Hematopoietic multipotent progenitor cell (in vitro differentiated cells): ENCODE measurements at regions not wholly inside any gene's neighbourhood (a gene's known extent, or its start where the extent isn't known, plus 50 kb on each side); places are given as distances from the start of the nearest gene placed in this dataset.
"Not testable (repeated sequence)": the region's sequence is repeated elsewhere in the genome, so short reads cannot be mapped to it uniquely, and the experiment has no call there.

Source experiments
- DNase-seq, 3 donors: peaks; one replicate each; pipeline ENCODE4 v3.0.0-alpha.2; 2011 to 2015; ENCODE audit warnings: low read depth in 2 of 3, low spot score in 2 of 3

DNA sequence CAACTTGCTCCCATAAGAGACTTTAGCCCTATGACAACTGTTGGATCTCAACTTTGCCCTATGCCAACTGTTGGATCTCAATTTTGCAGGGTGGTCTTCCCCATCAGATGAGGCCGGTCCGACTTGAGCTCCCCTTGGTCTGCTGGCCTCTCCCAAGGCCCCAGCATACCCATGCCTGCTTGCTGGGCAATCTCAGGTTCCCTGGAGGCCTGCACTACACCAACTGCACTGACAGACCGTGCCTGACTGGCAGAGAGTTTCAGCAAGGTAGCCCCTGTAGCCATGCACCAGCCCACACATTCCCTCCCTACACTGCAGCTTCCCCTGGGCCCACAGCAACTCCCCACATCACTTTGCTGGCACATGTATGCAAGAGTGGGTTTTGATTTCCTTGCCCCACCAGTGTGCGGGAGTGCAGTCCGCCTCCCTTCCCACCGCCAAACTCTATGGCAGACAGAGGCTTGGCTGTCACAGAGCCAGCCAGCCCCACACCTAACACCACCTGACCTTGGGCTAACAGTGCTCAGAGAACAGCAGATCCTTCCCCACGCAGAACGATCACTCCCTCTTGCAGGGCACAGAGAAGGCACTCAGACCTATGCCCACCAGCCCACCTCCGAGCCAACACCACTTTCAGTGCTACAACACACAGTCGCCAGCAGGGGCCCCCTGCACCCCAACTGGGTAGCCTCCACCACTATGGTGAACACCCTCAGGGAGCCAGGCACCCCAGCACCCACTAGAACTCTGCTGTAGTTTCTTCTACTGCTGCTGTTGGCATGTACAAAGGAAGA is 279.9 kb upstream of the COX7C start:
- DNase-seq, result no peak

- DNase-seq, result no peak
Measured at GRCh38 chr5:86354664-86355063, 263.1 kb upstream of the COX7C start.

DNA sequence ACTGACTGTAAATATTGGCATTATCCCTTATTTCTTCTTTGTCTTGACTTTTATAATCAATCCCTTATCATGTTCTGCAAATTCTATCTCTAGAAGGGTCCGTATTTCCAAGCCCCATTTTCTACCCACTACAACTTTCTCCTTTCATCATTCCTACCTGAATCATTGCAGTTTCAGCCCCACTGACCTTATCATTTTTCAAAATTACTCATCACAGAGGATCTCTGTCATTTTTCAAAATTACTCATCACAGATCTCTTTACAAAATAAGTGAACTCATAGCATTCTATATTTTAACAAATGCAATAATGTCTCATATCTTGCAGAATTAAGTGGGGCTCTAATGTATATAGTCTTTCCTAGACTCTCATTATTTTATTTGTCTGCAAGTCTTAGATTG is 256.9 kb upstream of the COX7C start:
- no peak for DNase-seq

GRCh38 chr5:86371061-86371460 is 246.7 kb upstream of the COX7C start:
- DNase-seq, result no peak

GRCh38 chr5:86374611-86375010 is 243.1 kb upstream of the COX7C start:
- no peak for DNase-seq

- no peak for DNase-seq
Measured at GRCh38 chr5:86376214-86376613, 241.5 kb upstream of the COX7C start.

DNA sequence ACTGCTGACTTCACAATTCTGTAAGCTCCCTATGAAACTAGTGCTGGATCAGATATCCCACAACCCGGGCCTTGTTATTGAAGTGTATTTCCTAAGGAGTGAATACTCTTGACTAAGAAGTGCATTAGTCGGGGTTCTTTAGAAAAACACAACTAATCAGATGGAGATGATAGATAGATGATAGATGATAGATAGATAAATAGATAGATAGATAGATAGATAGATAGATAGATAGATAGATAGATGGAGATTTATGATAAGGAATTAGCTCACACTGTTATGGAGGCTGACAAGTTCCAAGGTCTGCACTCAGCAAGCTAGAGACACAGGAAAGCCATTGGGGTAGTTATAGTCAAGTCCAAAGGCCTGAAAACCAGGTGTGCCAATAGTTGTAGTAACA is 214.6 kb upstream of the COX7C start:
- DNase-seq, result no peak

DNA sequence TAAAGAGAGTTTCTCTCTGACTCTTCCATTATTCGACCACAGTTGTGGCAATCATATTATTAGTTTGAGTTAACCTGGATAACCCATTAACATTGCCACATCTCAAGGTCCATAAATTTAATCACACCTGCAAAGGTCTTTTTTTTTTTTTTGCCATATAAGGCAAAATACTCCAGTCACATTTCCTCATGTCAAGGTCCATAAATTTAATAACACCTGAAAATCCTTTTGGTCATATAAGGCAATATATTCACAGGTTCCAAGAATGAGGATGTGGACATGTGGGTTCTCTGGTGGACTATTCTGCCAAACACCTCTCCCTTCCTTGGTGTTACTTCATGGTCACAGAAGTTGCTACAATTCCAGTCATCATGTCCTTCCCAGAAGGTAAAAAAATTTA is 213.5 kb upstream of the COX7C start:
- no peak for DNase-seq

GRCh38 chr5:86407711-86408110 is 210.0 kb upstream of the COX7C start:
- DNase-seq, result no peak

- DNase-seq, result no peak
Measured at GRCh38 chr5:86411596-86411995, 206.1 kb upstream of the COX7C start.

GRCh38 chr5:86427158-86427557 is 190.6 kb upstream of the COX7C start:
- no peak for DNase-seq

DNA sequence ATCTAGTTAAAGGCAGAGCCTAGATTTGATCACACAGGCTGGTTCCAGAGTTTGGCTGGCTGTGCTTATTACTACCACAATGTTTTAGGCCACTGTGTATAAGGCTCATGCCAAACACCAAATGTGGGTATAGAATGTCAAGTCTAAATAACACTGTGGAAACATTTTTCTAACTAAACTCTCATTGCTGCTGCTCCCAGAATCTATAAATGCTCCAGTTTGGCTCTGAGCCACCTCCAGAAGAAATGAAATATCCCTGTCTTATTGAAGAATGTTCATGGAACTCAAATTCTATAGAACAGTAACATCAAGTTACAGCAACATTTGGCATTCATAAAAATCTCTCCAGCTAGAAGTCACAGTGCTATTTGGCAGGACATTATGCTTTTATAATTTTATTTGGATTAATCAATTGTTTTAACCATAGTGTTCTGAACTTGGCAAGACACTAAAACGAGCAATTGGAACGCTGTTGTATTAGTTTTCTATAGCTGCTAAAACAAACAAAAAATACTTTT is 178.1 kb upstream of the COX7C start:
- DNase-seq, result no peak

DNA sequence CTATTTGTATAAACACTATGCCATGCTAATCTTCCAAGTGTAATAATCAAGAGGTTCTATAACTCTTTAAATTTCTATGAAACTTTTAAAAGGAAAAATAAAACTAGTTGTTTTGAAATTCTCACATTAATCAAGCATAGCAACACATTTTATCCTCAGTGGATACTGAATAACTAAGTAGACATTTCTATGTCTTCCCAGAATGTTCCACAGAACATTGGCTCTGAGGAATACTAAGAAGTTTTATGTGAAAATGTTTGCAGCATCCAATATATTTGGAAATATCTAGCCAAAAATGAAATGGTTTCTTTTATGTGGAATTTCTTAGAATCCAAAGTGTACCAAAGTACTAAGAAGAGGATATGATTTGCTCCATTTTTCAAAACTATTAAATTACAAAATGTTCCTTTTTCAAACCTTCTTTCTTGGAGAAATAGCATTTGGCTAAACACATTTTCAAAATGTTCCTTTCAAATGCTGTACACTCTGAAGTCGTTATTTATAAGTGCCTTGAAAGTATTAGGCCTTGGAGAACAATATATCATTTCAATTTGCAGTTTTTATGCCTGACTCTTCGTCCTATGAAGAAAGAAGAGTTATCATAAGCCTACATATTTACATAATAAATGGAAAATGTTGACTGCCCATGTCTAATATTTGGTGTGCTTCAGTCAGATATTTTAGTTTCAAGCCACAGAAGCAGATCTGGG is 175.6 kb upstream of the COX7C start:
- no peak for DNase-seq

- no peak for DNase-seq
Measured at GRCh38 chr5:86447362-86447761, 170.4 kb upstream of the COX7C start.

DNA sequence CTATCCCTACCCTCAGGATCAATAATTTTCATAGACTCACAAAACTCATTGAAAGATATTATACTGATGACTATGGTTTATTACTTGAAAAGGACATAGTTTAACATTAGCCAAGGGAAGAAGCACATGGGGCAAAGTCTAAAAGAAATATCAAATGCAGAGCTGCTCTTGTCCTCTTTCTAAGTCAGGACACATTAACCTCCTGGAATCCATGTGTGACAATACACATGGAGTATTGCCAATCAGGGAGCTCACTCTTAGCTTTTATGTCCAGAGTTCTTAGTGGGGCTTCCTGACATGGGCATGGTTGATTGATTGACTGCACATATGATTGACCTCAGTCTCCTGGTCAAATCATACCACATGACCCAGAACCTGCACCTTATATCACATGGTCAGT is 165.5 kb upstream of the COX7C start:
- no peak for DNase-seq

GRCh38 chr5:86460519-86460918 is 157.2 kb upstream of the COX7C start:
- no peak for DNase-seq

DNA sequence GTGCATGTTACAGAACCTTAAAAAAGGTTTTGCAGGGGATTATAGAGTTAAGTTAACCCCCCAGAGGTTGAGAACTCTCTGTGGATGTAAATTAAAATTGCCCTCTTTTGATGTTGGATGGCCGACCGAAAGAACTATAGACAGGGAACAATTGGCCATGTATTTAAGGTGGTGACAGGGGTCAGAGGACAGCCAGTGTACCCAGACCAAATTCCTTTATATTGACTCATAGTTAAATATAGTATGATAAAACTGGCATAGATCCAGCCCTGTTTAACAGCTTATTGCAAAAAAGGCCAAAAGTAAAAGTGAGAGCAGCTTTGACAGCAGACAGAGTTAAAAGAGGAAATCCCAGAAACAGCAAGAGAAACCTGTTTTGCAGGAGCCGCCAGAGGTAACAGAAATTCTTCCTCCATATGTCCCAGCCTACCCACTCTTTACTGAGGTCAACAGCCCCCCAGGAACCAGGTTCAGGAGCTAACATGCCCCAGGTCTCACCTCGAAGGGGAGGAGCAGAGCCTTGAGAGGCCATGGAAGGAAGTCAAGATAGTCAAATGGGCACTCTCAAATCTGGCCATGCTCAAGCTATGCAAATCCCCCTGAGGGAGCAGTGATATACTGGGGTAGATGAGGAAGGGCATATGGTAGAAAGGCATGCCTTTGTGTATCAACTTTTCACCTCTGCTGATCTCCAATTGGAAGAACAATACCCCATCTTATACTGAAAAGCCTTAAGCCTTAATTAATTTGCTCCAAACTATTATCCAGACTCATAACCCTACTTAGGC is 156.4 kb upstream of the COX7C start:
- DNase-seq, result no peak

GRCh38 chr5:86463339-86463738 is 154.4 kb upstream of the COX7C start:
- DNase-seq, result no peak

- DNase-seq, result no peak
Measured at GRCh38 chr5:86465052-86465838, 152.5 kb upstream of the COX7C start.

GRCh38 chr5:86466721-86467120 is 151.0 kb upstream of the COX7C start:
- DNase-seq, result not testable (repeated sequence)

DNA sequence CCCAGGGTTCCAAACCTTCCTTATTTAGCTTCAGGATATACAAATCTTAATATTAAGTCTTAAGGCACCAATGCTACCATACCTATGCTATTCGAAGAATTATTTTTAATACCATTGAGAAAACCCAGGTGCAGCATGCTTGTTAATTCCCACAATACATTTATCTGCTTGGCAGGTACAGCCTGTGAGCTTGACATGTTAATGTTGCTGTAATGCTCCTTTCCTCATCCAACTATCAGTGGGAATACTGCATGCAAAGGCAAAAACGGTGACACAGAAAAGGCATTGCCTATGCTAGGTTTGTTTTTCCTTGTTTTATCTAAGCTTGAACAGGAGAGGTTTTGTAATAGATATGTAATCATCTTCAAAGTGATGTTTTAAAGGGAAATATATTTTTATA is 135.7 kb upstream of the COX7C start:
- no peak for DNase-seq
